Adrenal gland (tissue), 5 donors: ENCODE measurements at regions not wholly inside any gene's neighbourhood (a gene's known extent, or its start where the extent isn't known, plus 50 kb on each side); places are given as distances from the start of the nearest gene placed in this dataset.

Experiments used
- CTCF ChIP-seq, 6 experiments: fragments of 450-650 bp in 4 of 6; fragments of 200-600 bp in 2 of 6; sonication (generic) in 1 of 6; IDR thresholded peaks; 1 replicate in 5 of 6; 2 replicates in 1 of 6; pipeline versions ENCODE4 v1.5.1 to v1.8.0; 2016 to 2021; ENCODE audit warnings: antibody characterized with exemption in 6 of 6, mild to moderate bottlenecking in 2 of 6, moderate library complexity in 1 of 6
- POLR2A ChIP-seq, 2 donors: fragments of 450-650 bp; IDR thresholded peaks; one replicate each; pipeline ENCODE4 v1.6.1; 2017; ENCODE audit warnings: antibody characterized with exemption in 2 of 2, mild to moderate bottlenecking in 2 of 2, moderate library complexity in 1 of 2
- donor health status: DM: no; HTN: no; CAD: no.

GRCh38 chr15:39079296-39079847 is 501.5 kb upstream of the THBS1 start:
- TF ChIP-seq CTCF (IDR thresholded peaks at IDR 0.05) = no peak
- TF ChIP-seq POLR2A (IDR thresholded peaks at IDR 0.05) = no peak
